ENCODE measurements at regions not wholly inside any gene's neighbourhood (a gene's known extent, or its start where the extent isn't known, plus 50 kb on each side); places are given as distances from the start of the nearest gene placed in this dataset.

DNA sequence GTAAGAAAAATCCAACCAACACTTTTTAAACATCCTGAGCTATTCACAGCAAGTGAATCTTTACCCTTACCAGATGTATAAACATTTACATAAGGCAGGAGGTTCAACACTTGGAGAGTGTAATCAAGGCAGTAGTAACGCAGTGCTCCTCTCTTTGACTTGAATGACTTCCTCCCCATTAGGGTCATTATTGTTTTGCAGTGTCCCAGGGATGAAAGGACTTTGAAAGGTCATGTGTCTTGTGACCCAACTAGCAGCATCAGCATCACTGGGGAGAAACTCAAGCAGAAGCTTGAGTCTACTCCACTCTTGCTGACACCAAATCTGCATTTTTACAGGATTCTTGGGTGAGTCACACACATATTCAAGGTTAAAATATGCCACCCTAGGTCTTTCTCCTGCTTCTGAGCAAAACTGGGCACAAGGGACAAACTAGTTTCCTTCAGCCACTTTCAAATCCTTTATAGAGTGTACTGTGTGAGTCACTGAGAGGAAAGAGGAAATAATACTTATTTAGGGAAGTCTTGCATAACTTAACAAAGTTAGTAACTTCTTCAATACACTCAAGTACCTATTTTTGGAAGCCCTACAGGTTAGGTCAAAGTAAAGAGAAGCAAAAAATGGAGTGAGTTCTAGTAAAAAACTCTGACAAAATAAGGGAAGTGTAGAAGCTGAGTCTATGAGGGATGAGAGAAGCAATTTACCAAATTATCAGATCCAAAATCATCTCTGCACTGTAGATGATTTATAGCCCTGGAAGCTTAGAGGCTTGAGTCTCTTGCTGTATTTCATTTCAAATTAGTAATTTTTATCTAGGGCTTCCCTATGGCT is 51.0 kb upstream of the EML4 start:
- Histone ChIP-seq H3K36me3 (no peaks in the 10 kb centered on the region), H3K9me3 (no peaks in the 10 kb centered on the region), H3K4me3 (no peak overlapping the region), H3K27ac (peak overlapping the region in 3 of 4 donors; percentile 17 to 60 (median 52)), H3K4me1 (peaks cover 3 to 26% (median 18%) of the 10 kb centered on the region in 4 donors), H3K27me3 (no peaks in the 10 kb centered on the region)
- no peak for DNase-seq (ENCODE audit: low spot score in 2 of 2)
- TF ChIP-seq, protein P1, sequence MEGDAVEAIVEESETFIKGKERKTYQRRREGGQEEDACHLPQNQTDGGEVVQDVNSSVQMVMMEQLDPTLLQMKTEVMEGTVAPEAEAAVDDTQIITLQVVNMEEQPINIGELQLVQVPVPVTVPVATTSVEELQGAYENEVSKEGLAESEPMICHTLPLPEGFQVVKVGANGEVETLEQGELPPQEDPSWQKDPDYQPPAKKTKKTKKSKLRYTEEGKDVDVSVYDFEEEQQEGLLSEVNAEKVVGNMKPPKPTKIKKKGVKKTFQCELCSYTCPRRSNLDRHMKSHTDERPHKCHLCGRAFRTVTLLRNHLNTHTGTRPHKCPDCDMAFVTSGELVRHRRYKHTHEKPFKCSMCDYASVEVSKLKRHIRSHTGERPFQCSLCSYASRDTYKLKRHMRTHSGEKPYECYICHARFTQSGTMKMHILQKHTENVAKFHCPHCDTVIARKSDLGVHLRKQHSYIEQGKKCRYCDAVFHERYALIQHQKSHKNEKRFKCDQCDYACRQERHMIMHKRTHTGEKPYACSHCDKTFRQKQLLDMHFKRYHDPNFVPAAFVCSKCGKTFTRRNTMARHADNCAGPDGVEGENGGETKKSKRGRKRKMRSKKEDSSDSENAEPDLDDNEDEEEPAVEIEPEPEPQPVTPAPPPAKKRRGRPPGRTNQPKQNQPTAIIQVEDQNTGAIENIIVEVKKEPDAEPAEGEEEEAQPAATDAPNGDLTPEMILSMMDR (IDR thresholded peaks at IDR 0.05): no peak
- TF ChIP-seq POLR2A (IDR thresholded peaks at IDR 0.05): peak in 1 of 2 donors; percentile 10
- peak in 1 of 2 donors; percentile 61 for TF ChIP-seq EP300 (IDR thresholded peaks at IDR 0.05)
- WGBS, 2 donors: 21 to 26% methylated on average over 1 of the region's 1 CpG

DNA sequence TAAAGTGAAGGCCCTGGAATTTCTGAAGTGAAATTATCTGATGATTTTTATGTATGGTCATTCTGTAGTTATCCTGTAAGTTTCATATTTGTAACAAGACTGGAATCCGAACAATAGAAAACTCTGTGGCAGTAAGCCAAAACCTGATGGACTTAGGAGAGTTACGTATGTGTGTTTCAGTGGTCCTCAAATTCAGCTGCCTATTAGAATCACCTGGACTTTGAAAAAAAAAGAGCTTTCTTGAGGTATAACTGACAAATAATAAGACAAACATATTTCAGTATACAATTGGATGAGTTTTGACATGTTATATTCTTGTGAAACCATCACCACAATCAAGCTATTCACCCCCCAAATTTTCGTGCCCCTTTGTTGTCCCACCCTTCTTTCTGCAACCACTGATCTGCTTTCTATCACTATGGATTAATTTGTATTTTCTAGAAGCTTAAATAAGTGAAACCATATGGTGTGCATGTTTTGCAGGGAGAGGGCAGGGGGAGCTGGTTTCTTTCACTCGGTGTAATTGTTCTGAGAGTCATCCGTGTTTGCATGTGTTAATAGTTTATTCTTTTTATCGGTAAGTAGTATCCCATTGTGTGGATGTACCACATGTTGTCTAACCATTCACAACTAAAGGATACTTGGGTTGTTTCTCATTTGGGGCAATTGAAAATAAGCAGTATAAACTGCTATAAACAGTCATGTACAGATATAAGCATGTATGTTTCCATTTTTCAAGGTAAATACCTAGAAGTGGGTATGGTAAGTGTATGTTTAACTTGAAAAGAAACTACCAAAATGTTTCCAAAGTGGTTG is 50.2 kb upstream of the EML4 start:
- WGBS, 2 donors: 63 to 74% methylated on average over 6 of the region's 6 CpGs
- Histone ChIP-seq H3K27me3 (no peaks in the 10 kb centered on the region), H3K27ac (peak overlapping the region in 2 of 4 donors; percentile 52 to 60), H3K4me1 (peaks cover 3 to 26% (median 21%) of the 10 kb centered on the region in 4 donors), H3K36me3 (no peaks in the 10 kb centered on the region), H3K4me3 (no peak overlapping the region), H3K9me3 (no peaks in the 10 kb centered on the region)
- no peak for DNase-seq (ENCODE audit: low spot score in 2 of 2)
- TF ChIP-seq POLR2A (IDR thresholded peaks at IDR 0.05) (no peak), EP300 (IDR thresholded peaks at IDR 0.05) (no peak)
- TF ChIP-seq, protein P1 (IDR thresholded peaks at IDR 0.05): no peak
